Heart right ventricle (tissue), 16 donors: ENCODE measurements at regions not wholly inside any gene's neighbourhood (a gene's known extent, or its start where the extent isn't known, plus 50 kb on each side); places are given as distances from the start of the nearest gene placed in this dataset.

ENCODE experiments used
- ATAC-seq, 8 donors: fragments of 200-7000 bp; cut with Tn5 transposase; one replicate each; pipeline ENCODE4 v1.9.1; 2020; ENCODE audit warnings: mild to moderate bottlenecking in 8 of 8, moderate library complexity in 8 of 8, moderate number of reproducible peaks in 1 of 8
- DNase-seq, 2 donors: peaks; one replicate each; pipeline ENCODE4 v3.0.0-alpha.2; 2020
- H3K27ac ChIP-seq, 10 donors: fragments of 200-600 bp; sonication (generic) in 2 of 10; one replicate each; pipeline versions ENCODE4 v1.5.0 to v1.8.0; 2020 to 2022; ENCODE audit warnings: mild to moderate bottlenecking in 3 of 10
- H3K27me3 ChIP-seq, 7 donors: fragments of 200-600 bp; one replicate each; pipeline ENCODE4 v1.8.0; 2021 to 2022; ENCODE audit warnings: mild to moderate bottlenecking in 2 of 7
- H3K36me3 ChIP-seq, 9 donors: fragments of 200-600 bp; sonication (generic) in 1 of 9; one replicate each; pipeline versions ENCODE4 v1.5.0 to v1.8.0; 2020 to 2022; ENCODE audit warnings: mild to moderate bottlenecking in 2 of 9
- H3K4me1 ChIP-seq, 9 donors: fragments of 200-600 bp; sonication (generic) in 1 of 9; one replicate each; pipeline versions ENCODE4 v1.5.0 to v1.8.0; 2020 to 2022; ENCODE audit warnings: mild to moderate bottlenecking in 4 of 9
- H3K4me3 ChIP-seq, 10 donors: fragments of 200-600 bp; sonication (generic) in 2 of 10; one replicate each; pipeline versions ENCODE4 v1.5.0 to v1.8.0; 2020 to 2022; ENCODE audit warnings: mild to moderate bottlenecking in 7 of 10, moderate library complexity in 2 of 10
- H3K9me3 ChIP-seq, 11 donors: fragments of 200-600 bp in 10 of 11; sonication (generic) in 2 of 11; one replicate each; pipeline versions ENCODE4 v1.5.0 to v1.8.0; 2013 to 2022; ENCODE audit warnings: mild to moderate bottlenecking in 2 of 11, control low read depth in 1 of 11, moderate library complexity in 1 of 11
- CTCF ChIP-seq, 9 donors: fragments of 200-600 bp; sonication (generic) in 2 of 9; IDR thresholded peaks; one replicate each; pipeline versions ENCODE4 v1.5.0 to v1.8.0; 2021 to 2022; ENCODE audit warnings: antibody characterized with exemption in 9 of 9, mild to moderate bottlenecking in 5 of 9, moderate library complexity in 1 of 9
- WGBS, 2 donors: extraction: QIAGEN DNeasy Blood & Tissue Kit; methylation state at CpG; one replicate each; pipeline ENCODE4 v1.1.7; 2013; ENCODE audit warnings: inconsistent platforms in 1 of 2; 5-methylcytosine and 5-hydroxymethylcytosine counted together
- intact Hi-C, 10 donors: fragments of 100-400 bp; cut with DNase I; formaldehyde crosslinking; loops; one replicate each; pipeline versions ENCODE4 v1.11.1 to v1.14.2; 2022
- donor health status: Arrhythmogenic right ventricular cardiomyopathy.
- donor health status: ischemic (EF 13 %, LVEDD 7.1; RV severe dilation, severe dysfunction).
- donor health status: healthy with polysubstance abuse.
- donor health status: DM: no; HTN: yes; CAD: no.
- donor health status: DM: no; HTN: no; CAD: no.
- donor health status: ischemic (EF 25% LVEDD 6.9; RV normal size, moderate dysfunction).
- donor health status: ischemic (EF 25% LVEDD 5.7; RV mildly dilated, moderate dysfunction).
- donor health status: healthy.
- donor health status: DM: yes; HTN: yes; CAD: no.
- donor health status: Ischemic cardiomyopathy.
- donor health status: ischemic (EF 35%, LVEDD 5.7; RV mildly dilated, moderate dysfunction).
- donor health status: nonischemic (EF 11% LVEDD 7.7; RV severe dilation, severe dysfunction).
- donor health status: DM: yes; HTN: yes; CAD: no.
- donor health status: PGD.
- donor health status: ischemic (EF 29% LVEDD 5.4; RV normal size, mild dysfunction).
- donor health status: nonischemic (EF 23%, LVEDD 6.1; RV moderate dilation, normal function).

- Histone ChIP-seq H3K4me3 (no peak overlapping the region), H3K4me1 (peaks cover 0 to 42% (median 27%) of the 10 kb centered on the region in 9 donors), H3K27ac (no peak overlapping the region), H3K27me3 (no peaks in the 10 kb centered on the region), H3K9me3 (peaks cover 0 to 18% (median 5%) of the 10 kb centered on the region in 11 donors), H3K36me3 (no peaks in the 10 kb centered on the region)
- intact Hi-C loops = loop anchor here in 5 of 10 donors (5.0 to 10.0 kb wide), 4 partner anchors 114 to 174 kb away; partner anchors contain the start of gene SPATA13 (in 1 of the 5)
- DNase-seq (peak in 1 of 2 donors; percentile 42), ATAC-seq (no peak)
- TF ChIP-seq CTCF (IDR thresholded peaks at IDR 0.05) = no peak
- 65 to 76% methylated on average over 6 of the region's 6 CpGs for WGBS, 2 donors
Measured at GRCh38 chr13:24050292-24050711, 110.2 kb upstream of the SPATA13 start.

DNA sequence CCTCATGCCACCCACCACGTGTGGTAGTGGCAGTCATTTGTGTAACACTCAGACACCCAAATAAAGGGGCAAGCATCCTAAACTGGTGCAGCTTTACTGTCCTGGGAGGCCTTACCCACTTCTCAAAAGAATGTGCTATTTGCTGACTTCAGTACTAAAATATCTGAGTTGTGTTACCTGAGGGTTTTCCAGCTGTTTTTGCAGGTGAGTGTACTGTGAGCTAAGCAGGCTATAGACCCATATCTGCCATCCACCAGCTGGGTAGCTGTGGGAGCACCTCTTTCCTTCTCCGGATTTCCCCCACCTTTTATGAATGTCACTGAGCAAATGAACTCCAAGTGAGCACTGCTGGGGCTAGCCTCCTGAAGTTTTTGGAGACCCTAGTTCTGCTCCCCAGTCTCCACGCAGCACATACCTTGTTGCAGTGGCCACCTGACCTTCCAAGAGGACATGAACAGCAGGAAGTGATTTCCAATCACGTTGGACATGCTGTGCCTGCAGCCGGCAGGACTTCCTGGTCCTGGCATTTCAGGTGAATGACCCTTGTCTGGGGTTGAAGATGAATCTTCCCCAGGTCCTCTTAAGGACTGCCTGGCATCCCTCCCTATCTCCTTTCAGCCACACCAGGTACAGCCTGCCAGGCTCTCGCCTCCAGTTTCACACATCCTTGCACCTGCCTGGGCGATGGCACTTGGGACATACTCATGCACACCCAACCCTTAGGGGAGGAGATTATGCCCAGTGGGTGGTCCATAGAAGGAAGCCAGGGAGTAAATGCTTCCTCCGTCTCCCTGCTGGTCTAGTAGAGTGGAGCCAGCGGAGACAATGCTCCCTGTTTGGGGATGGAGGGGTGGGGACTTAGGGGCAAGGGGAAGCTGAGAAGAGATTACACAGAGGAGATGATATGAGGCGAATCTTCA is 109.5 kb upstream of the SPATA13 start:
- DNase-seq (no peak), ATAC-seq (no peak)
- no peak for TF ChIP-seq CTCF (IDR thresholded peaks at IDR 0.05)
- no peaks in the 10 kb centered on the region for H3K27me3 ChIP-seq
- peaks cover 0 to 43% (median 27%) of the 10 kb centered on the region in 9 donors for H3K4me1 ChIP-seq
- intact Hi-C loops = loop anchor here in 5 of 10 donors (5.0 to 10.0 kb wide), 4 partner anchors 114 to 174 kb away; partner anchors contain the start of gene SPATA13 (in 1 of the 5)
- no peaks in the 10 kb centered on the region for H3K36me3 ChIP-seq
- peaks cover 0 to 17% (median 5%) of the 10 kb centered on the region in 11 donors for H3K9me3 ChIP-seq
- 76 to 77% methylated on average over 10 of the region's 10 CpGs for WGBS, 2 donors
- H3K27ac ChIP-seq = no peak overlapping the region
- no peak overlapping the region for H3K4me3 ChIP-seq

- DNase-seq = no peak
- Histone ChIP-seq H3K4me1 (peaks cover 0 to 61% (median 29%) of the 10 kb centered on the region in 9 donors), H3K27me3 (no peaks in the 10 kb centered on the region), H3K36me3 (no peaks in the 10 kb centered on the region), H3K27ac (peak overlapping the region in 8 of 10 donors; percentile 21 to 69 (median 63)), H3K9me3 (peaks cover 0 to under 1% (median 0%) of the 10 kb centered on the region in 11 donors), H3K4me3 (peak overlapping the region in 2 of 10 donors; percentile 1 to 27)
- peak in 7 of 8 donors; percentile 34 to 79 (median 65) for ATAC-seq
- TF ChIP-seq CTCF (IDR thresholded peaks at IDR 0.05) = peak in 2 of 9 donors; percentile 13 to 20
- WGBS, 2 donors = 31 to 41% methylated on average over 15 to 17 of the region's 17 CpGs
- intact Hi-C loops = loop anchor here in 8 of 10 donors (1.0 to 10.0 kb wide), 7 partner anchors 112 to 172 kb away; partner anchors contain the start of gene SPATA13 (in 1 of the 8)
Measured at GRCh38 chr13:24052547-24053518, 107.7 kb upstream of the SPATA13 start.
